ENCODE measurements at regions not wholly inside any gene's neighbourhood (a gene's known extent, or its start where the extent isn't known, plus 50 kb on each side); places are given as distances from the start of the nearest gene placed in this dataset.

GRCh38 chr12:89945123-89945522 is 236.5 kb upstream of the ATP2B1 start:
- Mint-ChIP-seq H3K4me3 (no peak overlapping the region), H3K9me3 (no peaks in the 10 kb centered on the region), H3K27me3 (peaks cover 0 to 1% of the 10 kb centered on the region in 2 donors), H3K36me3 (peaks cover 0 to 8% (median 0%) of the 10 kb centered on the region in 3 donors), H3K4me1 (peaks cover 51 to 82% (median 80%) of the 10 kb centered on the region in 3 donors), H3K27ac (peak overlapping the region in 2 of 8 donors; percentile 31 to 54)
- Histone ChIP-seq H3K27me3 (ENCODE audit: insufficient read depth, low read length, poor library complexity, severe bottlenecking) (no peaks in the 10 kb centered on the region), H3K4me3 (ENCODE audit: low read length) (no peak overlapping the region), H3K36me3 (ENCODE audit: insufficient read depth, low read length) (no peaks in the 10 kb centered on the region), H3K27ac (ENCODE audit: low read depth, low read length) (no peak overlapping the region), H3K9me3 (ENCODE audit: low read length) (no peaks in the 10 kb centered on the region), H3K4me1 (ENCODE audit: insufficient read depth, low read length) (peaks cover 21% of the 10 kb centered on the region)
- ChIA-PET POLR2A (interaction anchor here (0.7 kb wide), 1 partner anchor 238 kb away, joined by 3 read pairs; no protein-coding TSS in a partner anchor), CTCF (no interaction called here)
- DNase-seq: no peak

GRCh38 chr12:89943463-89943862 is 234.8 kb upstream of the ATP2B1 start:
- Histone ChIP-seq H3K9me3 (ENCODE audit: low read length) (no peaks in the 10 kb centered on the region), H3K27ac (ENCODE audit: low read depth, low read length) (peak overlapping the region; percentile 25), H3K4me3 (ENCODE audit: low read length) (no peak overlapping the region), H3K27me3 (ENCODE audit: insufficient read depth, low read length, poor library complexity, severe bottlenecking) (no peaks in the 10 kb centered on the region), H3K4me1 (ENCODE audit: insufficient read depth, low read length) (peaks cover 5% of the 10 kb centered on the region), H3K36me3 (ENCODE audit: insufficient read depth, low read length) (no peaks in the 10 kb centered on the region)
- CTCF ChIA-PET: interaction anchor here (0.9 kb wide), 1 partner anchor 10 kb away, joined by 3 read pairs; no protein-coding TSS in a partner anchor
- Mint-ChIP-seq H3K36me3 (peaks cover 0 to 11% (median 0%) of the 10 kb centered on the region in 3 donors), H3K9me3 (no peaks in the 10 kb centered on the region), H3K27me3 (peaks cover 0 to 1% of the 10 kb centered on the region in 2 donors), H3K27ac (peak overlapping the region; percentile 6 to 97 (median 90)), H3K4me3 (no peak overlapping the region), H3K4me1 (peaks cover 35 to 66% (median 63%) of the 10 kb centered on the region in 3 donors)
- POLR2A ChIA-PET: no interaction called here
- DNase-seq: no peak

- Mint-ChIP-seq H3K4me1 (peaks cover 25 to 49% (median 47%) of the 10 kb centered on the region in 3 donors), H3K9me3 (no peaks in the 10 kb centered on the region), H3K27ac (peak overlapping the region in 2 of 8 donors; percentile 5 to 39), H3K4me3 (peak overlapping the region in 2 of 7 donors; percentile 3 to 7), H3K36me3 (peaks cover 0 to 11% (median 0%) of the 10 kb centered on the region in 3 donors), H3K27me3 (peaks cover 0 to 1% of the 10 kb centered on the region in 2 donors)
- Histone ChIP-seq H3K36me3 (ENCODE audit: insufficient read depth, low read length) (no peaks in the 10 kb centered on the region), H3K4me3 (ENCODE audit: low read length) (no peak overlapping the region), H3K27me3 (ENCODE audit: insufficient read depth, low read length, poor library complexity, severe bottlenecking) (no peaks in the 10 kb centered on the region), H3K9me3 (ENCODE audit: low read length) (no peaks in the 10 kb centered on the region), H3K27ac (ENCODE audit: low read depth, low read length) (no peak overlapping the region), H3K4me1 (ENCODE audit: insufficient read depth, low read length) (no peaks in the 10 kb centered on the region)
- DNase-seq: no peak
- POLR2A ChIA-PET: interaction anchor here (0.7 kb wide), 1 partner anchor 57 kb away, joined by 4 read pairs; no protein-coding TSS in a partner anchor
- CTCF ChIA-PET: interaction anchor here (0.9 kb wide), 1 partner anchor 232 kb away, joined by 4 read pairs; the partner anchor contains the start of gene ATP2B1
Observed at GRCh38 chr12:89941436-89941835, 232.8 kb upstream of the ATP2B1 start.

- peaks cover 24 to 53% (median 52%) of the 10 kb centered on the region in 3 donors for H3K4me1 Mint-ChIP-seq
- Histone ChIP-seq H3K36me3 (ENCODE audit: insufficient read depth, low read length) (no peaks in the 10 kb centered on the region), H3K27me3 (ENCODE audit: insufficient read depth, low read length, poor library complexity, severe bottlenecking) (no peaks in the 10 kb centered on the region), H3K4me1 (ENCODE audit: insufficient read depth, low read length) (no peaks in the 10 kb centered on the region), H3K27ac (ENCODE audit: low read depth, low read length) (no peak overlapping the region), H3K9me3 (ENCODE audit: low read length) (no peaks in the 10 kb centered on the region), H3K4me3 (ENCODE audit: low read length) (no peak overlapping the region)
- H3K4me3 Mint-ChIP-seq: no peak overlapping the region
- H3K27me3 Mint-ChIP-seq: peaks cover 0 to 1% of the 10 kb centered on the region in 2 donors
- ChIA-PET POLR2A (no interaction called here), CTCF (no interaction called here)
- DNase-seq: no peak
- H3K27ac Mint-ChIP-seq: peak overlapping the region in 3 of 8 donors; percentile 4 to 71 (median 64)
- H3K36me3 Mint-ChIP-seq: peaks cover 0 to 11% (median 0%) of the 10 kb centered on the region in 3 donors
- H3K9me3 Mint-ChIP-seq: no peaks in the 10 kb centered on the region
Observed at GRCh38 chr12:89939522-89940215, 231.0 kb upstream of the ATP2B1 start.

GRCh38 chr12:89936631-89937030 is 228.0 kb upstream of the ATP2B1 start:
- no peaks in the 10 kb centered on the region for H3K9me3 Mint-ChIP-seq
- Histone ChIP-seq H3K4me3 (ENCODE audit: low read length) (no peak overlapping the region), H3K27me3 (ENCODE audit: insufficient read depth, low read length, poor library complexity, severe bottlenecking) (no peaks in the 10 kb centered on the region), H3K27ac (ENCODE audit: low read depth, low read length) (no peak overlapping the region), H3K36me3 (ENCODE audit: insufficient read depth, low read length) (no peaks in the 10 kb centered on the region), H3K4me1 (ENCODE audit: insufficient read depth, low read length) (no peaks in the 10 kb centered on the region), H3K9me3 (ENCODE audit: low read length) (no peaks in the 10 kb centered on the region)
- POLR2A ChIA-PET: no interaction called here
- peak overlapping the region in 5 of 8 donors; percentile 22 to 77 (median 48) for H3K27ac Mint-ChIP-seq
- DNase-seq: no peak
- H3K4me1 Mint-ChIP-seq: peaks cover 11 to 47% (median 44%) of the 10 kb centered on the region in 3 donors
- H3K27me3 Mint-ChIP-seq: no peaks in the 10 kb centered on the region
- peaks cover 0 to 11% (median 0%) of the 10 kb centered on the region in 3 donors for H3K36me3 Mint-ChIP-seq
- H3K4me3 Mint-ChIP-seq: no peak overlapping the region
- CTCF ChIA-PET: interaction anchor here (0.6 to 1.4 kb wide), 3 partner anchors 10 to 82 kb away, joined by 3 read pairs; no protein-coding TSS in a partner anchor

- ChIA-PET POLR2A (no interaction called here), CTCF (interaction anchor here (1.2 kb wide), 1 partner anchor 11 kb away, joined by 3 read pairs; no protein-coding TSS in a partner anchor)
- Histone ChIP-seq H3K4me1 (ENCODE audit: insufficient read depth, low read length) (no peaks in the 10 kb centered on the region), H3K36me3 (ENCODE audit: insufficient read depth, low read length) (no peaks in the 10 kb centered on the region), H3K27ac (ENCODE audit: low read depth, low read length) (no peak overlapping the region), H3K4me3 (ENCODE audit: low read length) (no peak overlapping the region), H3K27me3 (ENCODE audit: insufficient read depth, low read length, poor library complexity, severe bottlenecking) (no peaks in the 10 kb centered on the region), H3K9me3 (ENCODE audit: low read length) (no peaks in the 10 kb centered on the region)
- DNase-seq: no peak
- Mint-ChIP-seq H3K9me3 (no peaks in the 10 kb centered on the region), H3K4me1 (peaks cover 8 to 42% (median 39%) of the 10 kb centered on the region in 3 donors), H3K27ac (peak overlapping the region in 4 of 8 donors; percentile 6 to 41 (median 30)), H3K4me3 (no peak overlapping the region), H3K27me3 (no peaks in the 10 kb centered on the region), H3K36me3 (peaks cover 0 to 5% (median 0%) of the 10 kb centered on the region in 3 donors)
Observed at GRCh38 chr12:89935850-89936249, 227.2 kb upstream of the ATP2B1 start.

- POLR2A ChIA-PET: no interaction called here
Observed at GRCh38 chr12:89933911-89934310, 225.3 kb upstream of the ATP2B1 start.

GRCh38 chr12:89932954-89933353 is 224.3 kb upstream of the ATP2B1 start:
- no peak overlapping the region for H3K4me3 ChIP-seq (ENCODE audit: low read length)
- H3K4me1 ChIP-seq (ENCODE audit: insufficient read depth, low read length): no peaks in the 10 kb centered on the region
- ChIA-PET CTCF (no interaction called here), POLR2A (no interaction called here)
- Mint-ChIP-seq H3K27me3 (no peaks in the 10 kb centered on the region), H3K4me3 (no peak overlapping the region), H3K36me3 (no peaks in the 10 kb centered on the region), H3K4me1 (peaks cover 8 to 42% (median 39%) of the 10 kb centered on the region in 3 donors), H3K9me3 (no peaks in the 10 kb centered on the region), H3K27ac (no peak overlapping the region)
- DNase-seq: no peak
- no peaks in the 10 kb centered on the region for H3K27me3 ChIP-seq (ENCODE audit: insufficient read depth, low read length, poor library complexity, severe bottlenecking)
- H3K9me3 ChIP-seq (ENCODE audit: low read length): no peaks in the 10 kb centered on the region
- H3K27ac ChIP-seq (ENCODE audit: low read depth, low read length): no peak overlapping the region
- H3K36me3 ChIP-seq (ENCODE audit: insufficient read depth, low read length): no peaks in the 10 kb centered on the region

More at GRCh38 chr12:89933911-89934310, 225.3 kb upstream of the ATP2B1 start:
- no peaks in the 10 kb centered on the region for H3K9me3 ChIP-seq (ENCODE audit: low read length)
- no peak overlapping the region for H3K27ac ChIP-seq (ENCODE audit: low read depth, low read length)
- Mint-ChIP-seq H3K4me1 (peaks cover 8 to 42% (median 39%) of the 10 kb centered on the region in 3 donors), H3K27ac (peak overlapping the region in 3 of 8 donors; percentile 4 to 74 (median 7)), H3K4me3 (no peak overlapping the region), H3K9me3 (no peaks in the 10 kb centered on the region), H3K36me3 (no peaks in the 10 kb centered on the region), H3K27me3 (no peaks in the 10 kb centered on the region)
- DNase-seq: no peak
- no peak overlapping the region for H3K4me3 ChIP-seq (ENCODE audit: low read length)
- CTCF ChIA-PET: interaction anchor here (0.9 kb wide), 1 partner anchor 9 kb away, joined by 3 read pairs; no protein-coding TSS in a partner anchor
- no peaks in the 10 kb centered on the region for H3K27me3 ChIP-seq (ENCODE audit: insufficient read depth, low read length, poor library complexity, severe bottlenecking)
- no peaks in the 10 kb centered on the region for H3K4me1 ChIP-seq (ENCODE audit: insufficient read depth, low read length)
- no peaks in the 10 kb centered on the region for H3K36me3 ChIP-seq (ENCODE audit: insufficient read depth, low read length)

Data from CD8-positive, alpha-beta memory T cell (primary cell).